PFSK-1 (cell line): ENCODE measurements at regions not wholly inside any gene's neighbourhood (a gene's known extent, or its start where the extent isn't known, plus 50 kb on each side); places are given as distances from the start of the nearest gene placed in this dataset.

Experiments used
- FOXP2 ChIP-seq: optimal IDR thresholded peaks from 2 replicates; pipeline ENCODE3; 2011; ENCODE audit warnings: borderline replicate concordance, control low read depth, inconsistent platforms; ENCODE audit not compliant: insufficient read depth; ENCODE audit errors: extremely low read length, extremely low read depth
- POLR2AphosphoS5 ChIP-seq: IDR thresholded peaks from 2 replicates; pipeline ENCODE4 v1.6.1; 2012; ENCODE audit warnings: low read depth, mild to moderate bottlenecking, control low read depth, low read length, moderate library complexity
- SIN3A ChIP-seq: IDR thresholded peaks from 2 replicates; pipeline ENCODE4 v1.6.1; 2012; ENCODE audit warnings: mild to moderate bottlenecking, low read length, moderate library complexity, borderline replicate concordance; ENCODE audit not compliant: insufficient read depth
- TAF1 ChIP-seq: IDR thresholded peaks from 2 replicates; pipeline ENCODE4 v1.6.1; 2012; ENCODE audit warnings: low read length, control low read depth, borderline replicate concordance; ENCODE audit not compliant: insufficient read depth
- TF ChIP-seq, protein P1 (sequence below), 2 experiments: IDR thresholded peaks; 2 replicates each; pipeline versions ENCODE4 v1.6.1 to v1.8.0; 2011 to 2012; ENCODE audit warnings: low read depth in 2 of 2, low read length in 2 of 2, control low read depth in 1 of 2, inconsistent platforms in 1 of 2, mild to moderate bottlenecking in 1 of 2, moderate library complexity in 1 of 2; ENCODE audit not compliant: insufficient read depth in 1 of 2

DNA sequence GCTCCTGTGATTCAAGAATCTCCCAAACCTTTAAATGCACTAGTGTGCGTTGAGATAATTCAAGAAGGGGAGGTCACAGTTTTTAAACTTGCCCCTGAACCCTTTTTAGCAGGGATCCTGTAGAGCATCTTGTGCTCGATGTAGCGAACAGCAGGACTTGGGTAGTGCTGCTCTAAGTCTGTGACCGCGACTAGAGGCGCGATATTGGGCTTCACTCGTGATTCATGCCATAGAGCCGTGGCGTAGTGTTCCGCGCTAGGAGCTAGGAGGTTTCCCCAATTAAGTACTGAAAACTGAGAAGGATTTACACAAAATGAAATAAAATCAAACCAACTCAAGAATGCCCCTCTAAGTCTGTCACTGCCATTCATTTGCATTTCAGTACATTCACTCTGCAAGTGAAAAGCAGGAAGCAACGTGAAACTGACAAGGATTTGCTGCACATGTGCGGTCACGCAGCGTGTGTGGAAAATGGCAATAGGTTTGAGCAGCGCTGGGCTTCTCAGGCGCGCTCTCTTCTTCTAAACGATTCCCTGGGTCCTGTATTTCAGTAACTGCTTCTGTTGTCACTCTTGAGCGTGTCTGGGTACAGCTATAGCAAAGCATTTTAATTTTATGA lies 1135.9 kb upstream of the WWC1 start:
- TF ChIP-seq POLR2AphosphoS5 (no peak), TAF1 (no peak), SIN3A (no peak), FOXP2 (no peak)
- TF ChIP-seq, protein P1, sequence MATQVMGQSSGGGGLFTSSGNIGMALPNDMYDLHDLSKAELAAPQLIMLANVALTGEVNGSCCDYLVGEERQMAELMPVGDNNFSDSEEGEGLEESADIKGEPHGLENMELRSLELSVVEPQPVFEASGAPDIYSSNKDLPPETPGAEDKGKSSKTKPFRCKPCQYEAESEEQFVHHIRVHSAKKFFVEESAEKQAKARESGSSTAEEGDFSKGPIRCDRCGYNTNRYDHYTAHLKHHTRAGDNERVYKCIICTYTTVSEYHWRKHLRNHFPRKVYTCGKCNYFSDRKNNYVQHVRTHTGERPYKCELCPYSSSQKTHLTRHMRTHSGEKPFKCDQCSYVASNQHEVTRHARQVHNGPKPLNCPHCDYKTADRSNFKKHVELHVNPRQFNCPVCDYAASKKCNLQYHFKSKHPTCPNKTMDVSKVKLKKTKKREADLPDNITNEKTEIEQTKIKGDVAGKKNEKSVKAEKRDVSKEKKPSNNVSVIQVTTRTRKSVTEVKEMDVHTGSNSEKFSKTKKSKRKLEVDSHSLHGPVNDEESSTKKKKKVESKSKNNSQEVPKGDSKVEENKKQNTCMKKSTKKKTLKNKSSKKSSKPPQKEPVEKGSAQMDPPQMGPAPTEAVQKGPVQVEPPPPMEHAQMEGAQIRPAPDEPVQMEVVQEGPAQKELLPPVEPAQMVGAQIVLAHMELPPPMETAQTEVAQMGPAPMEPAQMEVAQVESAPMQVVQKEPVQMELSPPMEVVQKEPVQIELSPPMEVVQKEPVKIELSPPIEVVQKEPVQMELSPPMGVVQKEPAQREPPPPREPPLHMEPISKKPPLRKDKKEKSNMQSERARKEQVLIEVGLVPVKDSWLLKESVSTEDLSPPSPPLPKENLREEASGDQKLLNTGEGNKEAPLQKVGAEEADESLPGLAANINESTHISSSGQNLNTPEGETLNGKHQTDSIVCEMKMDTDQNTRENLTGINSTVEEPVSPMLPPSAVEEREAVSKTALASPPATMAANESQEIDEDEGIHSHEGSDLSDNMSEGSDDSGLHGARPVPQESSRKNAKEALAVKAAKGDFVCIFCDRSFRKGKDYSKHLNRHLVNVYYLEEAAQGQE (IDR thresholded peaks at IDR 0.05; ENCODE audit: insufficient read depth in 1 of 2, low read depth in 2 of 2, low read length in 2 of 2), result no peak
